SJSA1 (cell line): ENCODE measurements at regions not wholly inside any gene's neighbourhood (a gene's known extent, or its start where the extent isn't known, plus 50 kb on each side); places are given as distances from the start of the nearest gene placed in this dataset.
"Not testable (repeated sequence)": the region's sequence is repeated elsewhere in the genome, so short reads cannot be mapped to it uniquely, and the experiment has no call there.

Source experiments
- DNase-seq, 2 experiments: peaks; one replicate each; pipeline ENCODE4 v3.0.0-alpha.2; 2015 to 2020; ENCODE audit warnings: low spot score in 2 of 2, low read depth in 1 of 2
- H3K27ac ChIP-seq: fragments of 250-450 bp; sonication (Bioruptor Pico); 2 replicates; pipeline ENCODE4 v1.5.1; 2020; ENCODE audit warnings: mild to moderate bottlenecking, moderate library complexity
- H3K27me3 ChIP-seq: fragments of 250-450 bp; sonication (Bioruptor Pico); replicated peaks from 2 replicates; pipeline ENCODE4 v1.5.1; 2020; ENCODE audit warnings: mild to moderate bottlenecking, moderate library complexity
- H3K36me3 ChIP-seq: fragments of 250-450 bp; sonication (Bioruptor Pico); 2 replicates; pipeline ENCODE4 v1.5.1; 2020; ENCODE audit warnings: mild to moderate bottlenecking
- H3K4me1 ChIP-seq: fragments of 250-450 bp; sonication (Bioruptor Pico); replicated peaks from 2 replicates; pipeline ENCODE4 v1.6.1; 2021; ENCODE audit warnings: mild to moderate bottlenecking
- H3K4me3 ChIP-seq: fragments of 250-450 bp; sonication (Bioruptor Pico); 2 replicates; pipeline ENCODE4 v1.5.1; 2020; ENCODE audit warnings: mild to moderate bottlenecking
- H3K9me3 ChIP-seq: fragments of 250-450 bp; sonication (Bioruptor Pico); replicated peaks from 2 replicates; pipeline ENCODE4 v1.5.1; 2020; ENCODE audit warnings: mild to moderate bottlenecking

- no peak overlapping the region for H3K27ac ChIP-seq
- H3K4me1 ChIP-seq: no peaks in the 10 kb centered on the region; the same call in 1 of the 2 replicates
- H3K4me3 ChIP-seq: no peak overlapping the region
- no peaks in the 10 kb centered on the region for H3K9me3 ChIP-seq
- no peaks in the 10 kb centered on the region for H3K27me3 ChIP-seq
- DNase-seq: no peak
- H3K36me3 ChIP-seq: no peaks in the 10 kb centered on the region
Measured at GRCh38 chr5:96193946-96194345, 232.3 kb upstream of the ELL2 start.

DNA sequence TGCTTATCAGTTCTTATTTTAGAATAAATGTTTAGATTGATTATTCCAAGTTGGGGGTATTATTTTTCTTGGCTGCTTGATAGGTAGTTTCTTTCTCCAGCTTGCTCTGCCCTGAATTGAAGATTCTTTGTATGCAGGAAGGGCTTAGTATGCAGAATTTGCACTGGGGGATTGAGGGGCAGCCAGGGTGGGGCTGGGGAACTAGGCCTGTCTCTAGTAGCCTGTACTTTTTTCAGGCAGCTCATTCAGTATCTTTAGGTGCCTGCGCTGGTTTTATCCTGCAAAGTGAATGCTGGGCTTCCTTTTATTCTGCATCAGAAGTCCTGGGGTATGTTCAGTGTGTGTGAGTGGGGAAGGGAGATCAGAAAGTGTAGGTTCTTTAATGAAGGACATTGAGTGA is 228.3 kb upstream of the ELL2 start:
- Histone ChIP-seq H3K4me3 (no peak overlapping the region), H3K36me3 (no peaks in the 10 kb centered on the region), H3K9me3 (no peaks in the 10 kb centered on the region), H3K27ac (no peak overlapping the region), H3K27me3 (no peaks in the 10 kb centered on the region), H3K4me1 (no peaks in the 10 kb centered on the region)
- DNase-seq: no peak

- DNase-seq: no peak
- Histone ChIP-seq H3K9me3 (no peaks in the 10 kb centered on the region), H3K4me1 (no peaks in the 10 kb centered on the region), H3K36me3 (no peaks in the 10 kb centered on the region), H3K27me3 (no peaks in the 10 kb centered on the region), H3K27ac (no peak overlapping the region), H3K4me3 (no peak overlapping the region)
Measured at GRCh38 chr5:96189028-96189826, 227.6 kb upstream of the ELL2 start.

DNA sequence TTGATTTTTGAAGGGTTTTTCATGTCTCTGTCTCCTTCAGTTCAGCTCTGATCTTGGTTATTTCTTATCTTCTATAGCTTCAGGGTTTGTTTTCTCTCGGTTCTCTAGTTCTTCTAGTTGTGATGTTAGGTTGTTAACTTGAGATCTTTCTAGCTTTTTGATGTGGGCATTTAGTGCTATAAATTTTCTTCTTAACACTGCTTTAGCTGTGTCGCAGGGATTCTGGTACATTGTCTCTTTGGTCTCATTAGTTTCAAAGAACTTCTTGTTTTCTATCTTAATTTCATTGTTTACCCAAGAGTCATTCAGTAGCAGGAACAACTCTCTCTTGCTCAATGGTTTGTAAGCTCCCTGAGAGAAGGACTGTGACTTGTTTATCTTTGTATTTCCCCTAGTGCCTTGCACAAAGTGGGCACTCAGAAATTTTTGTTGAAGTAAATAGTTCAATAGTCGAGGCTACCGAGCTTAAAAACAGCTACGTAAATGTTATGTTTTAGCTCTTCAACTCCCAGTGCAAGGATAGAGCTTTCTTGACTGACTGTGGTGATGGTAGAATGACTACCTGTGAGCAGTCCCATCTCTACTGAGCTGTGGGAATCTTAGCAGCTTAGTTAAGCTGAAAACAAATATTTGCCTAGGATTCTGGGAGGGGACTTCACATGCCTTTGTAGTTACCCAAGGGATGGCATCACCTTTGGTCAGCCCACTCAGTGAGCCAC is 225.8 kb upstream of the ELL2 start:
- Histone ChIP-seq H3K9me3 (no peaks in the 10 kb centered on the region), H3K27me3 (no peaks in the 10 kb centered on the region), H3K4me1 (no peaks in the 10 kb centered on the region), H3K4me3 (no peak overlapping the region), H3K36me3 (no peaks in the 10 kb centered on the region), H3K27ac (no peak overlapping the region)
- no peak for DNase-seq

GRCh38 chr5:96184510-96184909 is 222.9 kb upstream of the ELL2 start:
- H3K27me3 ChIP-seq, H3K4me3 ChIP-seq, H3K4me1 ChIP-seq, H3K36me3 ChIP-seq, DNase-seq, H3K27ac ChIP-seq, H3K9me3 ChIP-seq: not testable (repeated sequence)

DNA sequence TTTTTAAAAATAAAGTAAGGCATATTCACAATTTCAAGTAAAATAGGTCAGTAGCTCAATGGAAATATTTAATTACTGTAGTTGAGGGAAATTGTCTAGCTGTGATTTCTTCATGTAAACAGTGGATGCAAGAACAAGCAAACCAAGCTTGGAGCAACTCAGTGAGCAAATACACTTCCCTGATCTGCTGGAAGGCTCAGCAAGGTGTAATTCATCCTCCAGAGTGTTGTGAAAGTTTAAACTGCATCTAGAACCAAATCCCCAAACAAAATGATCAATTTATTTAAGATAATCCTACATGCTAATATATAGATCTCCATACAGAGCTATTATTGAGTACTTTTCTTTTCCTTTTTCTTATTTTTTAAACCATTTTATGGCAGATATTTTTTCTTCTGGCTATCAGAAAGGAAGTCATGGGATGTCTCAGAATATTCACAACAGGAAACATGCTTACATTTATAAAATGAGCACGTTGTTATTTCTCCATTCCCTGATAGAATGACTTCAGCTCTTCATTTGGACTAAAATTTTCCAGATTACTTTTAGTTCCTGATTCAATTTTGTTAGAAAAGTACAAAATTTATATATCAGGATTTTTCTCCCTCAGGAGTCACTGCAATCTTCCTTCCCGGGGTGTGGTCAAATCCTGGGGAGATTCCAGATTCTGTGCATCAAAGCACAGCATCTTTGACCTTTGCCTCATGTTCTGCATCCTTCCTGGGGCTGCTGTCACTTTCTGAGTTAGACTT is 219.2 kb upstream of the ELL2 start:
- no peak overlapping the region for H3K27ac ChIP-seq
- H3K4me3 ChIP-seq: no peak overlapping the region
- DNase-seq: no peak
- no peaks in the 10 kb centered on the region for H3K9me3 ChIP-seq
- H3K27me3 ChIP-seq: no peaks in the 10 kb centered on the region
- H3K4me1 ChIP-seq: peaks cover 38% of the 10 kb centered on the region
- H3K36me3 ChIP-seq: no peaks in the 10 kb centered on the region

GRCh38 chr5:96177303-96177869 is 215.7 kb upstream of the ELL2 start:
- DNase-seq: peak in 1 of 2 experiments; percentile 59
- H3K27ac ChIP-seq: peak overlapping the region; percentile 14
- no peaks in the 10 kb centered on the region for H3K36me3 ChIP-seq
- no peak overlapping the region for H3K4me3 ChIP-seq
- no peaks in the 10 kb centered on the region for H3K27me3 ChIP-seq
- no peaks in the 10 kb centered on the region for H3K9me3 ChIP-seq
- peaks cover 55% of the 10 kb centered on the region for H3K4me1 ChIP-seq

DNA sequence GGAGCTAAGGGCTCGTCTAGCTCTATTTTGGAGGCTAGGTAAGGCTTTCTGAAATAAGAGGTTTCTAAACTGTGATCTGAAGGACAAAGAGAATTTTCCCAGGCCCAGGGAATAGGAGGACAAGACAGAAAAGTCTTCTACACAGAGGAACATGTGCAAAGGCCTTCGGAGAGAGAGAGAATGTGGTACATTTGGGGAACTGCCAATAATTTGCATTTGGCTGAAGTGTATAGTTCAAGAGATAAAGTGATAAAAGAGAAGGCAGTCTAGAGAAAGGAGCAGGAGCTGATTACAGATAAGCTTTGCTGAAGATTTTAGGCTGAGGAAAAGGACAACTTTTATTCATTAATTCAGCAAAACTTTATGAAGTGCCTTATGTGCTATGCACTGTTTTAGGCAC is 214.4 kb upstream of the ELL2 start:
- no peak overlapping the region for H3K27ac ChIP-seq
- no peaks in the 10 kb centered on the region for H3K27me3 ChIP-seq
- H3K4me1 ChIP-seq: peaks cover 58% of the 10 kb centered on the region
- H3K4me3 ChIP-seq: no peak overlapping the region
- no peaks in the 10 kb centered on the region for H3K36me3 ChIP-seq
- no peak for DNase-seq
- no peaks in the 10 kb centered on the region for H3K9me3 ChIP-seq

DNA sequence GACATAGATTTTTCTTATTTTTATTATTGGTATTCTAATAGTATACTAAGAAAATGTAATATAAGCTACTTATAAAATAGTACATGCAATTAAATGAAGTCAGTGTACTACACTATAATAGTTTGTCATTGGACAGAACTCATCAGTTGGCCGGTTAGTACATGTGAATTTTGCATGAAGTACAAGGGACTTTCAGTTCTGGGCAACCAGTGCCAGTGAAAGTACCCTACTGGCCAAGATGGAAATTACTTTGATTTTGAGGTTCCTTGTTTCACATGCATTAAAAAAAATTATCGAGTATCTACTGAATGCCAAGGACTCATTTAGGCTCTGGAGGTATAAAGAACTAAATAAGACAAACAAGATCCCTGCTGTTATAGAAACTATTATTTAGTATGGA is 213.4 kb upstream of the ELL2 start:
- DNase-seq: no peak
- no peaks in the 10 kb centered on the region for H3K9me3 ChIP-seq
- no peaks in the 10 kb centered on the region for H3K36me3 ChIP-seq
- no peak overlapping the region for H3K27ac ChIP-seq
- peaks cover 58% of the 10 kb centered on the region for H3K4me1 ChIP-seq
- H3K4me3 ChIP-seq: no peak overlapping the region
- H3K27me3 ChIP-seq: no peaks in the 10 kb centered on the region

- H3K9me3 ChIP-seq: no peaks in the 10 kb centered on the region
- H3K4me1 ChIP-seq: peaks cover 45% of the 10 kb centered on the region
- no peaks in the 10 kb centered on the region for H3K27me3 ChIP-seq
- no peak for DNase-seq
- no peak overlapping the region for H3K27ac ChIP-seq
- H3K4me3 ChIP-seq: no peak overlapping the region
- H3K36me3 ChIP-seq: no peaks in the 10 kb centered on the region
Measured at GRCh38 chr5:96173366-96173765, 211.7 kb upstream of the ELL2 start.

DNA sequence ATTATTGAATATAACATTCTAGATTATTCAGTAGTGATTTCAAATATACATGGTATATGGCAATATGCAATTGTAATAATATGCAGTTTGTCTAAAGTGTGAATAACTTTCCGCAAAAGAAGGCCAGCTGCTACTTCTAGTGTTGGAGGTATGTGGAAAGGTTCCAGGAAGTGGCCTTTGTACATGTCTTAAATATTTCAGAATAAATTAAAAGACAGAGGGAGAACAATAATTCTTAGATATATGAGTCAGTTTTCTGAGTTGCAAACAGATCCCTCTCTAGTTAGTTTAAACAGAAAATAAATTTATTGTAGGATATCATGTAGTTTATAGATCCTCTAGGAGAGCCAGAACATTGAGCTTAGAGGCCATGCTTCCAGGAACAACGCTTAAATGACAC is 210.8 kb upstream of the ELL2 start:
- Histone ChIP-seq H3K27ac (no peak overlapping the region), H3K27me3 (no peaks in the 10 kb centered on the region), H3K4me3 (no peak overlapping the region), H3K36me3 (no peaks in the 10 kb centered on the region), H3K4me1 (peaks cover 36% of the 10 kb centered on the region), H3K9me3 (no peaks in the 10 kb centered on the region)
- no peak for DNase-seq

DNA sequence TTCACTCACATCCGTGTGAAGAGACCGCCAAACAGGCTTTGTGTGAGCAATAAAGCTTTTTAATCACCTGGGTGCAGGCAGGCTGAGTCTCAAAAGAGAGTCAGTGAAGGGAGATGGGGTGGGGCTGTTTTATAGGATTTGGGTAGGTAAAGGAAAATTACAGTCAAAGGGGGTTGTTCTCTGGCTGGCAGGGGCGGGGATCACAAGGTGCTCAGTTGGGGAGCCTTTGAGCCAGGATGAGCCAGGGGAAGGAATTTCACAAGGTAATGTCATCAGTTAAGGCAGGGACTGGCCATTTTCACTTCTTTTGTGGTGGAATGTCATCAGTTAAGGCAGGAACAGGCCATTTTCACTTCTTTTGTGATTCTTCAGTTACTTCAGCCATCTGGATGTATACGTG is 210.3 kb upstream of the ELL2 start:
- H3K27ac ChIP-seq: not testable (repeated sequence)

GRCh38 chr5:96170481-96171125 is 209.0 kb upstream of the ELL2 start:
- not testable (repeated sequence) for DNase-seq, H3K27me3 ChIP-seq, H3K9me3 ChIP-seq, H3K36me3 ChIP-seq, H3K27ac ChIP-seq, H3K4me3 ChIP-seq
- H3K4me1 ChIP-seq: peaks cover 18% of the 10 kb centered on the region

More for the DNA sequence above, 210.3 kb upstream of the ELL2 start:
- H3K36me3 ChIP-seq, H3K4me3 ChIP-seq, DNase-seq, H3K27me3 ChIP-seq, H3K9me3 ChIP-seq: not testable (repeated sequence)
- peaks cover 31% of the 10 kb centered on the region for H3K4me1 ChIP-seq
